Right ventricle myocardium superior (tissue), 1 donor: ENCODE measurements at regions not wholly inside any gene's neighbourhood (a gene's known extent, or its start where the extent isn't known, plus 50 kb on each side); places are given as distances from the start of the nearest gene placed in this dataset.
"Not testable (repeated sequence)": the region's sequence is repeated elsewhere in the genome, so short reads cannot be mapped to it uniquely, and the experiment has no call there.

Experiments used
- ATAC-seq: fragments of 200-7000 bp; cut with Tn5 transposase; one replicate; pipeline ENCODE4 v1.9.1; 2020; ENCODE audit warnings: mild to moderate bottlenecking; ENCODE audit not compliant: poor library complexity
- DNase-seq: peaks from one replicate; pipeline ENCODE4 v3.0.0-alpha.2; 2020
- intact Hi-C: fragments of 100-400 bp; cut with DNase I; formaldehyde crosslinking; loops from one replicate; pipeline ENCODE4 v1.11.2; 2022
- donor health status: DM: no; HTN: yes; CAD: no; lungs with severe emphysema.

DNA sequence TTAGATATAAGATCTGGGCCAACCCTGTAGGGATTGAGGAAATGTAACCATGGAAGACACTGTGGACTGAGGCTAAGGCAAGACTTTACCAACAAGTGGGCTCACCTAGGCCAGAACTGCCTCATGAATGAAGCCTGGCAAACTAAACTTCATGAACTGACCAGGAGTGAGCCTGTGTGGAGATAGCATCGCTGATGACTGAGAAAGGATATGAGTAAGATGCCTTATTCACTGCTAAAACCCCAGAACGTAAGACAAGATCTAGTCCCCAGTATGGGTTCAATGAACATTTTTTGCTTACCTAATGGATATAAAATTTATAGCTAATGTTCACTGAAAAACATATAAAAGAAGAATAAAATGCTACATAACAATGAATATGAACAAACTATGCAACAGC, 399.8 kb downstream of the SATB2 start:
- DNase-seq = no peak
- intact Hi-C loops = no loop called here
- ATAC-seq = no peak

DNA sequence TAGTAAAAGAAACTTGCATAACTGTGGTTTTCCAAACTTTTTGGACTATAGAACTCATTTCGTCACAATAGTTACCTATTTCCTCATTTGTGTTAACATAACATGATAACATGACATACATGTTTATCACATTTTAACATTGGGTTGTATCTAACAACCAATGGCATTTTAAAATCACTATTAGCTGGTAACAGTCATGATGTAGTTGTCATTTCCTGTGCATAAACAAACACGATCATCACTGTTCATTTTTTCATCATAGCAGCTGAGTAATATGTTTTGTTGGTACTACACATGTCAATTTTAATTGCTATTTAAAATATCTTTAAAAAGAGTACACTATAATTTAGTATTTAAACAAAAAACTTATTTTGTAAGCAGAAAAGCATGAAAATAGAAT, 402.4 kb downstream of the SATB2 start:
- DNase-seq (no peak), ATAC-seq (no peak)
- intact Hi-C loops = no loop called here

DNA sequence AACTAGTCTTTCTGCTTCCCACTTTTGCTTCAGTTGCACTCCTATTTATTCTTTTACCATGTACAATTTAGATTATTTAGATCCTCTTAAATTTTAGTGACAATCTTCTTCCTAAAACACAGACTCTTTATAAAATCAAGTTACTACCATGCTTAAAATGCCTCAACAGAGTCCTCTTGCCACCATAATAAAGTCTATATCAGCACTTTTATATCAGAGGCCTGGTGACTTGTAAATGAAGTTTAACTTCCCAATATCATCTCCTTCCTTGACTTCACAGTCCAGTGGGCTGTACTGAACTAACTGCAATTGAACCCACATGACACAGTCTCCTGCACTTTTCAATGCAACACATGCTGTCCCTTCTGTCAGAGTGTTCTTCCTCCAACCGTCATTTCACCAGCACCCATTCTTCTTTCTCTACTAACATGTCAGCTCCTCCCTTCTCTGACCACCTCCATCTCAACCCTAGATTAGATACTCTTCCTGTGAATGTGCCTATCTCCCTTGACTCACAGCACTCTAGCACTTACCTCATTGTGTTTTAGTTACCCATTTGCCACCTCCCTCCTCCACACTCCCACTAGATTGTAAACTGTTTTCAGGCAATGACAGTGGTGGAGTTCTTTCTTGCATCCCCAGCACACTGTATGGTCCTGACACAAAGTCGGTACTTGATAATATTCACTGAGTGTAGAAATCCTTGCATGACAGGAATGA, 414.9 kb downstream of the SATB2 start:
- DNase-seq (no peak), ATAC-seq (no peak)
- intact Hi-C loops = no loop called here

DNA sequence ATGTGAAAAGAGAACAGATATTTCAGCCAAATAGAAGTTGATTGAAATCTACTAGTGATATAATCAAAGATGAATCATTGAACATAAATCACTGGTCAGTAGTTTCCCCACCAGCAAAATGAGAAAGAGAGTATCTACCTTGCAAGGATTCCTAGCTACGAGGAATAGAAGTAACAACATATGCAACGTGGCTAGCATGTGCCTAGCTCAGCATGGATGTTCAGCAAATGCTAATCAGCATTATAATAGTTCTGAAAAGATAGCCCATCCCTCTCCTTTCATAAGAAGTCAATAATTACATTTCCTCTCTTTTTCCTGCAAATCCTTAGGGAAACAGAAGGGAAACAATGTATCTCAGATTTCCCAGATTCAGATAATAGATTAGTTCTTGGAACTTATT, 417.2 kb downstream of the SATB2 start:
- DNase-seq = no peak
- ATAC-seq = no peak
- intact Hi-C loops = no loop called here

DNA sequence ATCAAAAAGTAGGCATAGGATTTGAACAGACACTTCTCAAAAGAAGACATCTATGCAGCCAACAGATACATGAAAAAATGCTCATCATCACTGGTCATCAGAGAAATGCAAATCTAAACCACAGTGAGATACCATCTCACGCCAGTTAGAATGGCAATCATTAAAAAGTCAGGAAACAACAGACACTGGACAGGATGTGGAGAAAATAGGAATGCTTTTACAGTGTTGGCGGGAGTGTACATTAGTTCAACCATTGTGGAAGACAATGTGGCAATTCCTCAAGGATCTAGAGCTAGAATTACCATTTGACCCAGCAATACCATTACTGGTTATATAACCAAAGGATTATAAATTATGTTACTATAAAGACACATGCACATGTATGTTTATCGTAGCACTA, 424.0 kb downstream of the SATB2 start:
- DNase-seq, intact Hi-C loops, ATAC-seq: not testable (repeated sequence)

DNA sequence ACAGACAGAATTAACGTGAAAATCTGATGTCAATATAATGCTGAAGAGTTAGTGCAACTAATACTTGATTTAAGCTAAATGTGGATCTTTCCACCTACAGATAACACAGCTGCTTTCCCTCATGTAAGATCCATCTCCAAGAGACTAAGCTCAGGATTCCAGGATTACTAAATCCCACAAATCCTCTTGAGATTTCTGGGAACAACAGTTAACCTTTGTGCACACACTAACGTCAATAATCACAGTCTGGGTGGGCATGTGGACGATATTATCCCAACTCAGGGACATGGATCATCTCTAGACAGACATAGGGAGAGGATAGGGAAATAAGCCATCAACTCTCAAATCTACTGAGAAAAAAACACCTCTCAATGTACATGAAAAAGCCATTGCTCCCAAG, 432.6 kb downstream of the SATB2 start:
- intact Hi-C loops = no loop called here

DNA sequence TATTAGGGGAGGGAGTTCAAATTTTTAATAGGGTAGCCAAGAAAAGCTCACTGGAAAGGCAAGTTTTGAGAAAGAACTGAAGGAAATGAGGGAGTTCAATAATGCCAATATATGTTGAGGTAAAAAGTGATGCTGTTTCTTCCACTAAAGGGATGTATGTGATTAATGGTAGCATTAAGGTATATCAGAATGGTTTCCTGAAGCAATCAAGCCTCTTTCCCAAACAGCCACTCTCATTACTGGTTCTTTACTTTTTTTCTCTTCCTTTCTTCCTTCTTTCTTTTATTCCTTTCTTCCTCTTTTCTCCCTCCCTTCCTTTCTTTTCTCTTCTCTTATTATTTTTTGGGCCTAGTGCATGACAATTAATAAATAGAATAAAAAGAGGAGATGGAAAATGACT, 433.5 kb downstream of the SATB2 start:
- DNase-seq = no peak
- ATAC-seq = no peak
- intact Hi-C loops = no loop called here

More for the DNA sequence above, 432.6 kb downstream of the SATB2 start:
- DNase-seq (no peak), ATAC-seq (no peak)

DNA sequence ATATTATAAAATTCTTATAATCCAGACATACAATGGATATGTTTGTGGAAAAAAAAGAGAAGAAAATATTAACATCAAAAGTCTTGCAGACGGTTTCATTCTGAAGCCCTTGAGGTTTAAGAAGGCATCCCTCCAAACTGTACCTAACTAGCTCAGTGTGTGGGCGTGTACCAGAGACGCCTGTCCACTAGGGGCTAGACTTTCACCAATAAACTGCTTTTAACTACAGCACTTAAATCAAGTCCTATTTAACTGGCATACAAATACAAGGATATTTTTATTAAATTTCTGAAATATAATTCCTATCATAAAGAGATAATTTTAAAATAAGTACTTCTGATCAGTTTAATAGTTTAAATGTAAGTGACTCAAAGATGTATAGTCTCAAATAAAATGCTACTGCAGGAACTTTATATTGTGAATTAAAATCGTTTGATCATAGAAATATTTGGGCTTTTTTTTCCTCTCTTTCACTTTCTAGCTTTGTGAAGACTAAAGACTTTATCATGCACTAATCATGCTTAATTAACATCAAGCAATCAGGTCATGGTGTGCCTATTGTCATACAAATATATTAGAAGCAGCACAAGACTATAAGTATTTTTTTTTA, 437.7 kb downstream of the SATB2 start:
- no peak for ATAC-seq
- intact Hi-C loops = no loop called here
- no peak for DNase-seq

DNA sequence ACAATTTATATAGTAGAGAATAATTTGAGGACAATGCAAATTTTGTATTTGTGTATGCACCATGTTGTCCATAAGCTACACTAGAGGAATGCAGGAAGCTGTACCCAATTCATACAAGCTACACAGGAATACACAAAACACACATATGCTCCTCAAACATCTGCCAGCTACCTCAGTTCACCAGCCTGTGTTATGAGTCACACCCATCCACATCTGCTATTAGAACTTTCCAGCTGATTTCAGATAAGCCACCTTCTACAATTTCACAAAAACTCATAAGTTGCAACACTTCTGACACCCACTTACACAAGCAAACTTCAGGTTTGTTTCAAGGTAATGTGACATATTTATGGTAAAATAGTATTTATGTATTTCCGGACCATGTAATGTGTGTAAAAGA, 438.9 kb downstream of the SATB2 start:
- intact Hi-C loops = no loop called here
- DNase-seq (no peak), ATAC-seq (no peak)

DNA sequence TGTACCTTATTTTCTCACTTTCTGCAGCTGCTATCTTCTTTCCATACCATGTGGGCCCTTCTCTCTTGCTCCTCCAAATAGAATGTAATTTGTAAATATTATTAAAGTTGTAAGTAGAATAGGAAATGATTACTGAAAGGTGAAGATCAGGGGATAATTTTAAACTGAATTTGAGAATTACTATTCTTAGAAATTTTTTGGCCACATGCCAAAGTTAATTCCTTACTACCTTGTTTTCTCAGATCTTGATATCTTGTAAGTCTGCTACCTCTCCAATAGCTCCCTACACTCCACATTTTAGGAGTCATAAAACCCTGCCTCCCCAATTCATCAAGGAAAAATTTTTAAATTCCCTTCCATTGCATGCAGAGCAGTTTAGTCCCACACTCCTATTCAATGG, 442.7 kb downstream of the SATB2 start:
- no peak for DNase-seq
- no peak for ATAC-seq
- intact Hi-C loops = no loop called here

DNA sequence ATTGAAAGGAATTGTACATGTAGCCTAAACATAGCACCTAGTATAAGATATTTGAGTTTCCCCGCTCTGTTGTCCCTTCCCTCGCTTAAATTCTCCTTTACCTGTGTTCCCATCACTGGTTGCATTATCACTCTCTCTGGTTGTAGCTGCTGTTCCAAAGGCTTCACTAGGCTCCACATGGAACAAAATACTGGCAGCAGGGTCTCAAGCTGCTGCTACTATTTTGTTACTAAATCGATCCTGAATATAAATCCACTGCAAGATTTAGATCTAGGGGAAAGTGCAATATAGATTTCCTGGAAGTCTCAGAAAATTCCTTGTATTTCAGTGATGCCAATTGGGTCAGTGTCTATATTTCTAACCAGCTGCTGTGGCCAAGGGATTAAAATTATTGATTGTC, 443.5 kb downstream of the SATB2 start:
- ATAC-seq (no peak), DNase-seq (no peak)
- intact Hi-C loops = no loop called here

DNA sequence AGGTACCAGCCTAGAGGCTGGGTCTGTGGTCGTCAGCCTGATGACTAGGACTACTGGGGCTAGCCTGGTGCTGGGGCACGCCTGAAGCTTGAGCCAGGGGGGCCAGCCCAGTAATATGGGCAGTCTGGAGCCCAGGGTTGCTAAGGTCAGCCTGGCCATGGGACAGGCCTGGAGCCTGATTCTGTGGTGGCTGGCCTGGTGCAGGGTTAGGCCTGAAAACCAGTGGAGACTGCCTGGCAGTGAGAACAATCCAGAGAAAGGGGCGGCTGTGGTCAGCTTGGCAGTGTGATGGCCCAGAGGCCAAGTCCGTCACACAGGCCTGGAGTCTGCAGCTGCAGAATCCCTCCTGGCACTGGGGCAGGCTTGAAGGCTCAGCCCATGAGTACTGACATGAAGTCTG, 445.8 kb downstream of the SATB2 start:
- DNase-seq = no peak
- intact Hi-C loops = no loop called here

DNA sequence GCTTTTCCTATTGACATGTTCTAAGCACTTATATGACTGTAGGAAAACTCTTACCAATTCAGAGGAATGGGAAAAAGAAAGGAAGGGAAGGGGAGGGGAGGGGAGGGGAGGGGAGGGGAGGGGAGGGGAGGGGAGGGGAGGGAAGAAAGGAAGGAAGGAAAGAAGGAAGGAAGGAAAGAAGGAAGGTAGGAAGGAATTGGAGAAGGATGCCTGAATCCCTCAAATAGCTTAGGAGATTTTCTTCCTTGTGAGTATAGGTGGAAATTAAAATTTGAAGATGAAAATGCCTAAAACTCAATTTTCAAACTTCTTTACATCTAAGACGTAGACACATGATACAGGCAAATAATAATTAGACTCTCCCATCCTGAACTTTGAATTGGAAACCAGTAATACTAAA, 463.1 kb downstream of the SATB2 start:
- ATAC-seq = no peak
- intact Hi-C loops = no loop called here
- DNase-seq = no peak

More for the DNA sequence above, 445.8 kb downstream of the SATB2 start:
- ATAC-seq = no peak

DNA sequence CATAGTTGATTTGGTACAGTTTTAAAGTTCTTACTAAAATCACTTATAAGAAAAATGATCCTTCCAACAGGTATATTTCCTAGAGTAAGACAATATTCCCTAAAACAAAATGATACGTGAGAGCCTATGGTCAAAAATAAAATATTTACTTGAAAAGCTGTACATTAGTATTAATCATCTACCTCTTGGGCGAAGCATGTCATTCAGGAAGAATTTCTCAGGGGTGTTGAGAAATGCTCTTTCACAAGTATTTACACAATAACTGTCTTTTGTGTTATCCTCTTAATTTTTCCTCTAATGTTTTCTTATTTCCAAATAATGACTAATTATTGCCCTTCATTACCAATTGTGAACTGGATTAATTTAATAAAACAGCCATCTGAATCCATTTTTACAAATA, 466.3 kb downstream of the SATB2 start:
- intact Hi-C loops = no loop called here
- no peak for DNase-seq
- no peak for ATAC-seq

DNA sequence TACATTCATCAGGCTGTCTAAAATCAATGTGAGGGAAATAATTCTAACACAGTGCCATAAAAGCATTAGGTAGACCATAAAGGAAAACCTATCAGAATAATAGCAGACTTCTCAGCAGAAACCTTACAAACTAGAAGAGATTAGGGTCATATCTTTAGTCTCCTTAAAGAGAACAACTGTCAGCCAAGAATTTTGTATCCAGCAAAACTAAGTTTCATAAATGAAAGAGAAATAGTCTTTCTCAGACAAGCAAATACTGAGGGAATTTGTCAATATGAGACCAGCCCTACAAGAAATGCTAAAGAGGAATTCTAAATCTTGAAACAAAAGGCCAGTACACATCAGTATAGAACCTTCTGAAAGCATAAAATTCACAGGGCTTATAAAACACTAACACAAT, 482.0 kb downstream of the SATB2 start:
- DNase-seq (no peak), ATAC-seq (no peak)
- intact Hi-C loops = no loop called here

DNA sequence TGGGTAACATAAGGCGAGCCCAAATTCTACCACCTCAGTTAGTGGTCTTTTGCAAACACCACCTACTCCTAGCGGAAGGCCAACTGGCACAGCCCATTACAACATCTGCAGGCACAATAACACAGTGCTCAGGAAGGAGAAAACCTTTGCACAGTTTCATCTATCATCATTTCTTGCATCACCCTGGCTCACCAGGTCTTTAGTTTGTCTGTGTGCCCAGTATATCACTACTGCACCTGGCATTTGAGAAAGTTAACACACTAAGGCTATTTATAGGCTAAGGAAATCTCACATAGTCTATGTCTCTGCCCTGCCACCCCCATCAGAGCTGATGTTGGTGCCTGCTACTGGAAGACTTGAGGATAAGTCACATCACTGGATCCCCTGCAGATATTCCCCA, 484.0 kb downstream of the SATB2 start:
- no peak for ATAC-seq
- intact Hi-C loops = no loop called here
- DNase-seq = no peak

DNA sequence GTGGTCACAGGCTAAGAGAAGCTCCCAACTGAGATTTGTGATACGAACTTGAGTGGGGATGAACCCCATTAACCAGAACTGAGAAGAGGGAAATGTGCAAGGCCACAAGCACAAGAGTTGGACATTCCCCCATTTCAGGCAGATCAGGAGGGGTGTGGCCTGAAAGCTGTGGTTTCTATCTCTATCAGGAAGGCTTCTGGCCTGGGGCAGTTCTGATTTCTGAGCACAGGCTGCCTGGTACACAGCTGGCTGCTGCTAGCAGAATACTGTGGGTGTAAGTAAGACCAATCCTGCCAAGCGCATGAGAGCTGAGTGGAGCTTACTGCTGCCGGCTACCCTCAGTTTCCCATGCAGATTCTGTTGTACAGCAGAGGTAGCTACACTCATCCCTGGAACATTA, 484.6 kb downstream of the SATB2 start:
- ATAC-seq (no peak), DNase-seq (no peak)
- intact Hi-C loops = no loop called here

DNA sequence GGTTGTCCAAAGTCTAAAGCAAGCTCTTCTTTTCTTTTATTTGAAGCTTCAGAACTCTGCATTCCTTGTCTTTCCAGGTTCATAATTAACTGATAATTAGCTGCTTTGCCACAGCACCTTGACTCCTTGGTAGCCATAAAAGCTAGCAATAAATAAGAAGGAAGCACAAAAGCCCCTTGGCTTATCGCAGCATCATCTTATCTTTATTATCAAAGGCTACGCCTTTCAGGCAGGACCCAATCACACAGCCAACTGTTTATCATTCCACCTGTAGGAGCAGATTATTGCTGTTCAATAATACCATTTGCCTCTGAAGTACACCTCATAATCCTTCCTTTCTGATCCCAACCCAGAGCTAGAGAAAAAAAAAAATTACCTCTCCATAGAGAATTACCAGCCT, 489.2 kb downstream of the SATB2 start:
- ATAC-seq (no peak), DNase-seq (no peak)
- intact Hi-C loops = no loop called here

DNA sequence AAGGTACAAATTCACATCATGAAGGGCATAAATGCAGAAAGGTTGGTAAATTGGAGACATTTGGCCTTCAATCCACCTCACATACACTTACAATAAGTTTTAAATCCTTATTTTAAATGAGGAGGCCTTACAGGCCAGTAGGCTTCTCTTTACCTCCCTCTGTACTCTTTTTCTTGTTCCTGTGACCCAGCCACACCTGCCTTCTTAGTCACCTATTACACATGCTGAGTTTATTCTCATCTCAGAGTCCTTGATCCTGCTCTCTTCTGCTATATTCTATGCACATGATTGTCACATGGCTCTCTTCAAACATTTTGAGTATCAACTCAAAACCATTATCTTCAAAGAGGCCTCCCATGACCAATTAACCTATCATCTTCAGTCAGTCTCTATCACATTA, 491.5 kb downstream of the SATB2 start:
- intact Hi-C loops = no loop called here
- no peak for ATAC-seq
- no peak for DNase-seq

DNA sequence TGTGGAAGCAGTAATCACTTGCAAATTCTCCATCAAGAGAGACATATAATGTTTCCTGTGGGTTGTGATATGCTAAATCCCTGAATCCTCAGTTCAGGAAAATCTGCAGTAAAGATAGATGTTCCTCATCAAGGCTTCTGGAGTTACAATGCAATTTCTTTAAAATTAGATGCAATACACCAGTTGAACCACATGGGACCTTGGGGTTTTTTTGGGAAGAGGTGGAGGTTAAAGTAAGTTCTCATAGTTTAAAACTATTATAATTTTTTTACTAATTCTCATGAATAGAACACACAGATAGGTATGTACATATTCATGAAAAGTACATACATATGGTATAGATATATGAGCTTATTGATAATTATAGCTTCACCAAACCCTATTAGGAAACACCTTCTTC, 496.2 kb downstream of the SATB2 start:
- no peak for ATAC-seq
- intact Hi-C loops = no loop called here

DNA sequence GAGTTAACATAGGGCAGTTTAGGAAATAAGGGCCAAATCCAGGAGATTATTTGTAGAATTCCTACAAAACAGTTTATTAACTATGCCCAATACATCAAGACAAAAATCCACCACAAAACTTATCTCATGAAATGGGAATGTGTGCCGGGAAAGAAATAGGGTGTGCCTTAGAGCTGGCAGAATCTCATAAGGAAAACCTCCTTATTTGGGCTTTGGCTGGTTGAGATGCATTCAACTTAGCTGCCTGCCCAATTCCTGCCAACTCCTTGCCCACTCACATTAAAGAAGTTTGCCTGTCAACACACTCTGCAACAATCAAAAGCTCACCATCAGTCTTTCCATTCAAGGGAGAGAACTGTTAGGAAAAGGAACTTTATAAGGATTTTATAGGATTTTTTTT, 500.6 kb downstream of the SATB2 start:
- no peak for DNase-seq
- intact Hi-C loops = no loop called here
- no peak for ATAC-seq

More for the DNA sequence above, 496.2 kb downstream of the SATB2 start:
- DNase-seq = no peak
